HEK293 (cell line): ENCODE measurements at regions not wholly inside any gene's neighbourhood (a gene's known extent, or its start where the extent isn't known, plus 50 kb on each side); places are given as distances from the start of the nearest gene placed in this dataset.

ENCODE experiments used
- YY1 ChIP-seq: fragments of 450-650 bp; formaldehyde crosslinking; IDR thresholded peaks from 2 replicates; pipeline ENCODE4 v1.5.1; 2018; ENCODE audit warnings: missing biosample characterization, missing genetic modification characterization
- ZNF214 ChIP-seq: fragments of 450-650 bp; formaldehyde crosslinking; IDR thresholded peaks from 2 replicates; pipeline ENCODE4 v1.5.1; 2017; ENCODE audit warnings: missing biosample characterization, mild to moderate bottlenecking, missing genetic modification characterization, borderline replicate concordance
- ZNF221 ChIP-seq: fragments of 450-650 bp; formaldehyde crosslinking; IDR thresholded peaks from 2 replicates; pipeline ENCODE4 v1.5.1; 2017; ENCODE audit warnings: missing biosample characterization, missing genetic modification characterization, borderline replicate concordance
- ZNF274 ChIP-seq, 2 experiments: fragments of 200-500 bp in 1 of 2; fragments of 450-650 bp in 1 of 2; sonication (Bioruptor generic) in 1 of 2; formaldehyde crosslinking in 1 of 2; IDR thresholded peaks; 2 replicates each; pipeline versions ENCODE4 v1.5.1 to v1.6.1; 2014 to 2016; ENCODE audit warnings: borderline replicate concordance in 1 of 2, inconsistent platforms in 1 of 2, low read length in 1 of 2, missing biosample characterization in 1 of 2, missing genetic modification characterization in 1 of 2
- ZNF302 ChIP-seq: fragments of 450-650 bp; formaldehyde crosslinking; IDR thresholded peaks from 2 replicates; pipeline ENCODE4 v1.5.1; 2016; ENCODE audit warnings: missing biosample characterization, missing genetic modification characterization, low read depth
- ZNF76 ChIP-seq: fragments of 450-650 bp; formaldehyde crosslinking; IDR thresholded peaks from 2 replicates; pipeline ENCODE4; 2016; ENCODE audit warnings: low read depth, missing biosample characterization, missing genetic modification characterization, borderline replicate concordance
- TF ChIP-seq, protein P1 (sequence below): fragments of 450-650 bp; formaldehyde crosslinking; IDR thresholded peaks from 2 replicates; pipeline ENCODE4 v1.5.1; 2016; ENCODE audit warnings: missing biosample characterization, missing genetic modification characterization, low read depth
- TF ChIP-seq, protein P2 (sequence below): IDR thresholded peaks from 2 replicates; pipeline ENCODE4 v1.6.1; 2011; ENCODE audit warnings: mild to moderate bottlenecking, low read depth, low read length, borderline replicate concordance
- TF ChIP-seq, protein P3 (sequence below): fragments of 450-650 bp; formaldehyde crosslinking; IDR thresholded peaks from 2 replicates; pipeline ENCODE4 v1.5.1; 2016; ENCODE audit warnings: missing biosample characterization, missing genetic modification characterization, low read depth
- TF ChIP-seq, protein P4 (sequence below): fragments of 450-650 bp; formaldehyde crosslinking; IDR thresholded peaks from 2 replicates; pipeline ENCODE4 v1.5.1; 2017; ENCODE audit warnings: missing biosample characterization, mild to moderate bottlenecking, missing genetic modification characterization, moderate library complexity
- TF ChIP-seq, protein P5 (sequence below): fragments of 450-650 bp; formaldehyde crosslinking; IDR thresholded peaks from 2 replicates; pipeline ENCODE4 v1.5.1; 2016; ENCODE audit warnings: missing biosample characterization, missing genetic modification characterization
- TF ChIP-seq, protein P6 (sequence below): fragments of 450-650 bp; formaldehyde crosslinking; IDR thresholded peaks from 2 replicates; pipeline ENCODE4 v1.5.1; 2016; ENCODE audit warnings: missing biosample characterization, missing genetic modification characterization

DNA sequence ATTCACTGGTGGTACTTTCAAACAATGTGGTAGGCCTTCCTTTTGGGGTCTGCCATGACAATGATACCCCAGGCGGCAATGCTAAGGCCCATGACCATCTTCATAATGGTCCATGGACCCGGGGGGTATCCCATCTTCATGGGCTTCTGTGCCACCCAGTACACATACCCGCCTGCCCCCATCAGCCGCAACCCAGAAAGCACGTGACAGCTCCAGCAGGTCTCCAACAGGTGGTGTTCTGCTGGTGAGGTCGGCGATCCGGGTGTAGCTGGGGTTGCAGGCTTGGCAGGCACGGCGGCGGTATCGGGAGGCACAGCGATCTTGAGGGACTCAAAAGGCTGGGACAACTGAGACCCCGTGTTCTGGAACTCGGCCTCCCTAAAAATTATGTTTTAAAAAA is 214.5 kb downstream of the SNRPN start:
- TF ChIP-seq, protein P1, sequence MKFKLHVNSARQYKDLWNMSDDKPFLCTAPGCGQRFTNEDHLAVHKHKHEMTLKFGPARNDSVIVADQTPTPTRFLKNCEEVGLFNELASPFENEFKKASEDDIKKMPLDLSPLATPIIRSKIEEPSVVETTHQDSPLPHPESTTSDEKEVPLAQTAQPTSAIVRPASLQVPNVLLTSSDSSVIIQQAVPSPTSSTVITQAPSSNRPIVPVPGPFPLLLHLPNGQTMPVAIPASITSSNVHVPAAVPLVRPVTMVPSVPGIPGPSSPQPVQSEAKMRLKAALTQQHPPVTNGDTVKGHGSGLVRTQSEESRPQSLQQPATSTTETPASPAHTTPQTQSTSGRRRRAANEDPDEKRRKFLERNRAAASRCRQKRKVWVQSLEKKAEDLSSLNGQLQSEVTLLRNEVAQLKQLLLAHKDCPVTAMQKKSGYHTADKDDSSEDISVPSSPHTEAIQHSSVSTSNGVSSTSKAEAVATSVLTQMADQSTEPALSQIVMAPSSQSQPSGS: no peak
- TF ChIP-seq ZNF221 (tag by site-specific recombination) (no peak), ZNF76 (no peak), ZNF302 (no peak), ZNF274 (IDR thresholded peaks at IDR 0.05; ENCODE audit: low read length) (no peak), ZNF274 (tag by site-specific recombination; IDR thresholded peaks at IDR 0.05; ENCODE audit: borderline replicate concordance) (no peak), ZNF214 (tag by site-specific recombination) (no peak), YY1 (tag by site-specific recombination) (no peak)
- TF ChIP-seq, protein P2, sequence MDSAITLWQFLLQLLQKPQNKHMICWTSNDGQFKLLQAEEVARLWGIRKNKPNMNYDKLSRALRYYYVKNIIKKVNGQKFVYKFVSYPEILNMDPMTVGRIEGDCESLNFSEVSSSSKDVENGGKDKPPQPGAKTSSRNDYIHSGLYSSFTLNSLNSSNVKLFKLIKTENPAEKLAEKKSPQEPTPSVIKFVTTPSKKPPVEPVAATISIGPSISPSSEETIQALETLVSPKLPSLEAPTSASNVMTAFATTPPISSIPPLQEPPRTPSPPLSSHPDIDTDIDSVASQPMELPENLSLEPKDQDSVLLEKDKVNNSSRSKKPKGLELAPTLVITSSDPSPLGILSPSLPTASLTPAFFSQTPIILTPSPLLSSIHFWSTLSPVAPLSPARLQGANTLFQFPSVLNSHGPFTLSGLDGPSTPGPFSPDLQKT: no peak
- TF ChIP-seq, protein P3, sequence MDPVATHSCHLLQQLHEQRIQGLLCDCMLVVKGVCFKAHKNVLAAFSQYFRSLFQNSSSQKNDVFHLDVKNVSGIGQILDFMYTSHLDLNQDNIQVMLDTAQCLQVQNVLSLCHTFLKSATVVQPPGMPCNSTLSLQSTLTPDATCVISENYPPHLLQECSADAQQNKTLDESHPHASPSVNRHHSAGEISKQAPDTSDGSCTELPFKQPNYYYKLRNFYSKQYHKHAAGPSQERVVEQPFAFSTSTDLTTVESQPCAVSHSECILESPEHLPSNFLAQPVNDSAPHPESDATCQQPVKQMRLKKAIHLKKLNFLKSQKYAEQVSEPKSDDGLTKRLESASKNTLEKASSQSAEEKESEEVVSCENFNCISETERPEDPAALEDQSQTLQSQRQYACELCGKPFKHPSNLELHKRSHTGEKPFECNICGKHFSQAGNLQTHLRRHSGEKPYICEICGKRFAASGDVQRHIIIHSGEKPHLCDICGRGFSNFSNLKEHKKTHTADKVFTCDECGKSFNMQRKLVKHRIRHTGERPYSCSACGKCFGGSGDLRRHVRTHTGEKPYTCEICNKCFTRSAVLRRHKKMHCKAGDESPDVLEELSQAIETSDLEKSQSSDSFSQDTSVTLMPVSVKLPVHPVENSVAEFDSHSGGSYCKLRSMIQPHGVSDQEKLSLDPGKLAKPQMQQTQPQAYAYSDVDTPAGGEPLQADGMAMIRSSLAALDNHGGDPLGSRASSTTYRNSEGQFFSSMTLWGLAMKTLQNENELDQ (tag by site-specific recombination): no peak
- TF ChIP-seq, protein P4, sequence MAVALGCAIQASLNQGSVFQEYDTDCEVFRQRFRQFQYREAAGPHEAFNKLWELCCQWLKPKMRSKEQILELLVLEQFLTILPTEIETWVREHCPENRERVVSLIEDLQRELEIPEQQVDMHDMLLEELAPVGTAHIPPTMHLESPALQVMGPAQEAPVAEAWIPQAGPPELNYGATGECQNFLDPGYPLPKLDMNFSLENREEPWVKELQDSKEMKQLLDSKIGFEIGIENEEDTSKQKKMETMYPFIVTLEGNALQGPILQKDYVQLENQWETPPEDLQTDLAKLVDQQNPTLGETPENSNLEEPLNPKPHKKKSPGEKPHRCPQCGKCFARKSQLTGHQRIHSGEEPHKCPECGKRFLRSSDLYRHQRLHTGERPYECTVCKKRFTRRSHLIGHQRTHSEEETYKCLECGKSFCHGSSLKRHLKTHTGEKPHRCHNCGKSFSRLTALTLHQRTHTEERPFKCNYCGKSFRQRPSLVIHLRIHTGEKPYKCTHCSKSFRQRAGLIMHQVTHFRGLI (tag by site-specific recombination): no peak
- TF ChIP-seq, protein P5, sequence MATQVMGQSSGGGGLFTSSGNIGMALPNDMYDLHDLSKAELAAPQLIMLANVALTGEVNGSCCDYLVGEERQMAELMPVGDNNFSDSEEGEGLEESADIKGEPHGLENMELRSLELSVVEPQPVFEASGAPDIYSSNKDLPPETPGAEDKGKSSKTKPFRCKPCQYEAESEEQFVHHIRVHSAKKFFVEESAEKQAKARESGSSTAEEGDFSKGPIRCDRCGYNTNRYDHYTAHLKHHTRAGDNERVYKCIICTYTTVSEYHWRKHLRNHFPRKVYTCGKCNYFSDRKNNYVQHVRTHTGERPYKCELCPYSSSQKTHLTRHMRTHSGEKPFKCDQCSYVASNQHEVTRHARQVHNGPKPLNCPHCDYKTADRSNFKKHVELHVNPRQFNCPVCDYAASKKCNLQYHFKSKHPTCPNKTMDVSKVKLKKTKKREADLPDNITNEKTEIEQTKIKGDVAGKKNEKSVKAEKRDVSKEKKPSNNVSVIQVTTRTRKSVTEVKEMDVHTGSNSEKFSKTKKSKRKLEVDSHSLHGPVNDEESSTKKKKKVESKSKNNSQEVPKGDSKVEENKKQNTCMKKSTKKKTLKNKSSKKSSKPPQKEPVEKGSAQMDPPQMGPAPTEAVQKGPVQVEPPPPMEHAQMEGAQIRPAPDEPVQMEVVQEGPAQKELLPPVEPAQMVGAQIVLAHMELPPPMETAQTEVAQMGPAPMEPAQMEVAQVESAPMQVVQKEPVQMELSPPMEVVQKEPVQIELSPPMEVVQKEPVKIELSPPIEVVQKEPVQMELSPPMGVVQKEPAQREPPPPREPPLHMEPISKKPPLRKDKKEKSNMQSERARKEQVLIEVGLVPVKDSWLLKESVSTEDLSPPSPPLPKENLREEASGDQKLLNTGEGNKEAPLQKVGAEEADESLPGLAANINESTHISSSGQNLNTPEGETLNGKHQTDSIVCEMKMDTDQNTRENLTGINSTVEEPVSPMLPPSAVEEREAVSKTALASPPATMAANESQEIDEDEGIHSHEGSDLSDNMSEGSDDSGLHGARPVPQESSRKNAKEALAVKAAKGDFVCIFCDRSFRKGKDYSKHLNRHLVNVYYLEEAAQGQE (tag by site-specific recombination): no peak
- TF ChIP-seq, protein P6, sequence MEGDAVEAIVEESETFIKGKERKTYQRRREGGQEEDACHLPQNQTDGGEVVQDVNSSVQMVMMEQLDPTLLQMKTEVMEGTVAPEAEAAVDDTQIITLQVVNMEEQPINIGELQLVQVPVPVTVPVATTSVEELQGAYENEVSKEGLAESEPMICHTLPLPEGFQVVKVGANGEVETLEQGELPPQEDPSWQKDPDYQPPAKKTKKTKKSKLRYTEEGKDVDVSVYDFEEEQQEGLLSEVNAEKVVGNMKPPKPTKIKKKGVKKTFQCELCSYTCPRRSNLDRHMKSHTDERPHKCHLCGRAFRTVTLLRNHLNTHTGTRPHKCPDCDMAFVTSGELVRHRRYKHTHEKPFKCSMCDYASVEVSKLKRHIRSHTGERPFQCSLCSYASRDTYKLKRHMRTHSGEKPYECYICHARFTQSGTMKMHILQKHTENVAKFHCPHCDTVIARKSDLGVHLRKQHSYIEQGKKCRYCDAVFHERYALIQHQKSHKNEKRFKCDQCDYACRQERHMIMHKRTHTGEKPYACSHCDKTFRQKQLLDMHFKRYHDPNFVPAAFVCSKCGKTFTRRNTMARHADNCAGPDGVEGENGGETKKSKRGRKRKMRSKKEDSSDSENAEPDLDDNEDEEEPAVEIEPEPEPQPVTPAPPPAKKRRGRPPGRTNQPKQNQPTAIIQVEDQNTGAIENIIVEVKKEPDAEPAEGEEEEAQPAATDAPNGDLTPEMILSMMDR (tag by site-specific recombination): no peak
